Transverse colon (tissue), 4 donors: ENCODE measurements at regions not wholly inside any gene's neighbourhood (a gene's known extent, or its start where the extent isn't known, plus 50 kb on each side); places are given as distances from the start of the nearest gene placed in this dataset.

Experiments used
- DNase-seq: peaks from one replicate; pipeline ENCODE4 v3.0.0-alpha.2; 2019
- H3K27ac ChIP-seq, 4 donors: fragments of 200-600 bp; sonication (generic); 2 replicates each; pipeline ENCODE4 v1.5.1; 2016 to 2018; ENCODE audit warnings: inconsistent platforms in 4 of 4
- H3K27me3 ChIP-seq: fragments of 200-600 bp; sonication (generic); 2 replicates; pipeline ENCODE4 v1.5.1; 2017; ENCODE audit warnings: inconsistent platforms
- H3K36me3 ChIP-seq, 4 donors: fragments of 200-600 bp; sonication (generic); 2 replicates each; pipeline ENCODE4 v1.5.1; 2017 to 2019; ENCODE audit warnings: inconsistent platforms in 4 of 4
- H3K4me1 ChIP-seq, 4 donors: fragments of 200-600 bp; sonication (generic); 2 replicates each; pipeline ENCODE4 v1.5.1; 2017 to 2020; ENCODE audit warnings: inconsistent platforms in 4 of 4
- H3K4me3 ChIP-seq, 4 donors: fragments of 200-600 bp; sonication (generic); 1 replicate in 1 of 4; 2 replicates in 3 of 4; pipeline versions ENCODE4 v1.5.1 to v1.6.1; 2017 to 2019; ENCODE audit warnings: inconsistent platforms in 4 of 4
- H3K9me3 ChIP-seq, 2 donors: fragments of 200-600 bp; sonication (generic); 2 replicates each; pipeline ENCODE4 v1.5.1; 2017 to 2019; ENCODE audit warnings: inconsistent platforms in 2 of 2
- CTCF ChIP-seq, 5 experiments: fragments of 200-600 bp in 3 of 5; fragments of 450-650 bp in 2 of 5; sonication (generic) in 3 of 5; IDR thresholded peaks; 1 replicate in 2 of 5; 2 replicates in 3 of 5; pipeline ENCODE4 v1.5.1; 2016 to 2017; ENCODE audit warnings: antibody characterized with exemption in 5 of 5, inconsistent platforms in 3 of 5, mild to moderate bottlenecking in 2 of 5, moderate library complexity in 1 of 5
- EP300 ChIP-seq: sonication (generic); formaldehyde crosslinking; IDR thresholded peaks from one replicate; pipeline ENCODE4 v1.6.1; 2017; ENCODE audit warnings: antibody characterized with exemption, low read depth
- POLR2A ChIP-seq: fragments of 450-650 bp; IDR thresholded peaks from one replicate; pipeline ENCODE4 v1.6.1; 2016; ENCODE audit warnings: antibody characterized with exemption, mild to moderate bottlenecking, moderate library complexity
- POLR2AphosphoS5 ChIP-seq, 3 donors: sonication (generic); formaldehyde crosslinking; IDR thresholded peaks; one replicate each; pipeline ENCODE4 v1.6.1; 2016; ENCODE audit warnings: antibody characterized with exemption in 3 of 3
- WGBS, 2 donors: methylation state at CpG; one replicate each; pipeline ENCODE4 v1.1.5; 2018; ENCODE audit warnings: low coverage in 1 of 2; 5-methylcytosine and 5-hydroxymethylcytosine counted together
- in situ Hi-C, 4 donors: fragments of 200-750 bp; cut with MboI; loops; one replicate each; pipeline versions ENCODE4 v1.15.0 to v1.15.1; 2017; ENCODE audit warnings: low sequenced_read_pairs in 3 of 4, low pct_ligation_motif_present in 1 of 4, low pct_unique_long_range_greater_than_20kb in 1 of 4
- intact Hi-C: fragments of 100-400 bp; cut with DNase I; formaldehyde crosslinking; loops from one replicate; pipeline ENCODE4 v1.15.1; 2023; ENCODE audit warnings: low total_unique reads

GRCh38 chr1:80922906-80923305 lies 877.8 kb upstream of the ADGRL2 start:
- Histone ChIP-seq H3K27ac (no peak overlapping the region), H3K4me1 (no peaks in the 10 kb centered on the region), H3K9me3 (no peaks in the 10 kb centered on the region), H3K4me3 (no peak overlapping the region), H3K27me3 (no peaks in the 10 kb centered on the region), H3K36me3 (no peaks in the 10 kb centered on the region)
- intact Hi-C loops, result no loop called here
- DNase-seq, result no peak
- in situ Hi-C loops, result no loop called here
- TF ChIP-seq CTCF (IDR thresholded peaks at IDR 0.05) (no peak), POLR2A (no peak), POLR2AphosphoS5 (IDR thresholded peaks at IDR 0.05) (no peak), EP300 (no peak)
- WGBS, 2 donors, result 74% methylated on average over 1 of the region's 1 CpG; no CpG with 5 or more reads in 1 of the 2 donors

GRCh38 chr1:80919426-80919825 lies 881.3 kb upstream of the ADGRL2 start:
- H3K27me3 ChIP-seq, result no peaks in the 10 kb centered on the region
- no peaks in the 10 kb centered on the region for H3K36me3 ChIP-seq
- H3K9me3 ChIP-seq, result no peaks in the 10 kb centered on the region
- no peak overlapping the region for H3K27ac ChIP-seq
- intact Hi-C loops (no loop called here), in situ Hi-C loops (no loop called here)
- H3K4me1 ChIP-seq, result peaks cover 0 to 8% (median 0%) of the 10 kb centered on the region in 4 donors
- no peak overlapping the region for H3K4me3 ChIP-seq
- TF ChIP-seq EP300 (no peak), POLR2AphosphoS5 (IDR thresholded peaks at IDR 0.05) (no peak), CTCF (IDR thresholded peaks at IDR 0.05) (no peak)
- WGBS, 2 donors, result 87 to 88% methylated on average over 6 of the region's 6 CpGs
- DNase-seq, result no peak

- WGBS, 2 donors, result 0 to 17% methylated on average over 1 of the region's 1 CpG
These were observed 882.4 kb upstream of the ADGRL2 start for GRCh38 chr1:80918380-80918779.

GRCh38 chr1:80917826-80918225 lies 882.9 kb upstream of the ADGRL2 start:
- no peak for TF ChIP-seq POLR2AphosphoS5 (IDR thresholded peaks at IDR 0.05)
- TF ChIP-seq POLR2A, result no peak
- TF ChIP-seq CTCF (IDR thresholded peaks at IDR 0.05), result no peak
- no peak for TF ChIP-seq EP300
- intact Hi-C loops, result no loop called here
- no peak for DNase-seq
- in situ Hi-C loops, result no loop called here
- Histone ChIP-seq H3K4me3 (no peak overlapping the region), H3K4me1 (peaks cover 0 to 8% (median 0%) of the 10 kb centered on the region in 4 donors), H3K9me3 (no peaks in the 10 kb centered on the region), H3K36me3 (no peaks in the 10 kb centered on the region), H3K27me3 (no peaks in the 10 kb centered on the region), H3K27ac (no peak overlapping the region)
- WGBS, 2 donors, result 57 to 74% methylated on average over 2 of the region's 2 CpGs

More at GRCh38 chr1:80918380-80918779, 882.4 kb upstream of the ADGRL2 start:
- Histone ChIP-seq H3K4me1 (peaks cover 0 to 8% (median 0%) of the 10 kb centered on the region in 4 donors), H3K27ac (no peak overlapping the region), H3K9me3 (no peaks in the 10 kb centered on the region), H3K27me3 (no peaks in the 10 kb centered on the region), H3K4me3 (no peak overlapping the region), H3K36me3 (no peaks in the 10 kb centered on the region)
- DNase-seq, result no peak
- in situ Hi-C loops, result no loop called here
- intact Hi-C loops, result no loop called here
- no peak for TF ChIP-seq POLR2AphosphoS5 (IDR thresholded peaks at IDR 0.05)
- TF ChIP-seq EP300, result no peak
- no peak for TF ChIP-seq POLR2A
- TF ChIP-seq CTCF (IDR thresholded peaks at IDR 0.05), result no peak
